Lower leg skin (tissue), 3 donors: ENCODE measurements at regions not wholly inside any gene's neighbourhood (a gene's known extent, or its start where the extent isn't known, plus 50 kb on each side); places are given as distances from the start of the nearest gene placed in this dataset.

ENCODE experiments used
- POLR2A ChIP-seq, 2 donors: fragments of 450-650 bp; IDR thresholded peaks; one replicate each; pipeline ENCODE4 v1.6.1; 2016 to 2017; ENCODE audit warnings: antibody characterized with exemption in 2 of 2, mild to moderate bottlenecking in 1 of 2, moderate library complexity in 1 of 2
- TF ChIP-seq, protein P1 (sequence below), 3 donors: fragments of 450-650 bp; IDR thresholded peaks; one replicate each; pipeline ENCODE4 v1.5.1; 2016; ENCODE audit warnings: antibody characterized with exemption in 3 of 3, mild to moderate bottlenecking in 3 of 3, moderate library complexity in 2 of 3

DNA sequence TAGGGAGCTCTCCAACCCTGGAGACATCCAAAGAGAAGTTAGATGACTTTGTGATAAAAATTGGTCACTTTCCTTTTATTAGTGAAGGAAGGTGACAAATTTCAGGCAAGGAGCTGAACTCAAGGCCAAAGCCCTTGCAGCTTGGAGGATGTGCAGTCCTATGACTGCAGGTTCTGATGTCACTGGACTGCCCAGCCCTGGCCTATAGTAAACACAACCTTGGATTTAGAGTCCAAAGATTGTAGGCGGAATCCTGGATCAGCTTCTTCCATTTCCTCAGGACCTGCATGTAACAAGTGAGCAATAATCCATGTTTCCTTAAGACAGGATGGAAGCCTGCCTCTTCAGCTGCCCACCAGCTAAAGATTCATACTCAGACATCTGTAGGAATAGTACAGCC is 169.3 kb upstream of the ZC3H12A start:
- no peak for TF ChIP-seq POLR2A (IDR thresholded peaks at IDR 0.05)
- TF ChIP-seq, protein P1, sequence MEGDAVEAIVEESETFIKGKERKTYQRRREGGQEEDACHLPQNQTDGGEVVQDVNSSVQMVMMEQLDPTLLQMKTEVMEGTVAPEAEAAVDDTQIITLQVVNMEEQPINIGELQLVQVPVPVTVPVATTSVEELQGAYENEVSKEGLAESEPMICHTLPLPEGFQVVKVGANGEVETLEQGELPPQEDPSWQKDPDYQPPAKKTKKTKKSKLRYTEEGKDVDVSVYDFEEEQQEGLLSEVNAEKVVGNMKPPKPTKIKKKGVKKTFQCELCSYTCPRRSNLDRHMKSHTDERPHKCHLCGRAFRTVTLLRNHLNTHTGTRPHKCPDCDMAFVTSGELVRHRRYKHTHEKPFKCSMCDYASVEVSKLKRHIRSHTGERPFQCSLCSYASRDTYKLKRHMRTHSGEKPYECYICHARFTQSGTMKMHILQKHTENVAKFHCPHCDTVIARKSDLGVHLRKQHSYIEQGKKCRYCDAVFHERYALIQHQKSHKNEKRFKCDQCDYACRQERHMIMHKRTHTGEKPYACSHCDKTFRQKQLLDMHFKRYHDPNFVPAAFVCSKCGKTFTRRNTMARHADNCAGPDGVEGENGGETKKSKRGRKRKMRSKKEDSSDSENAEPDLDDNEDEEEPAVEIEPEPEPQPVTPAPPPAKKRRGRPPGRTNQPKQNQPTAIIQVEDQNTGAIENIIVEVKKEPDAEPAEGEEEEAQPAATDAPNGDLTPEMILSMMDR (IDR thresholded peaks at IDR 0.05) = no peak
